Uterus (tissue), 2 donors: ENCODE measurements at regions not wholly inside any gene's neighbourhood (a gene's known extent, or its start where the extent isn't known, plus 50 kb on each side); places are given as distances from the start of the nearest gene placed in this dataset.

ENCODE experiments used
- CTCF ChIP-seq, 4 experiments: fragments of 200-600 bp in 2 of 4; fragments of 450-650 bp in 2 of 4; sonication (generic) in 2 of 4; IDR thresholded peaks; one replicate each; pipeline ENCODE4 v1.5.1; 2016 to 2019; ENCODE audit warnings: antibody characterized with exemption in 4 of 4, mild to moderate bottlenecking in 2 of 4, moderate library complexity in 1 of 4
- POLR2A ChIP-seq, 2 donors: fragments of 450-650 bp; IDR thresholded peaks; one replicate each; pipeline ENCODE4 v1.6.1; 2016; ENCODE audit warnings: antibody characterized with exemption in 2 of 2, mild to moderate bottlenecking in 1 of 2, moderate library complexity in 1 of 2

GRCh38 chr14:36373982-36374673, 53.7 kb upstream of the MBIP start:
- TF ChIP-seq POLR2A (IDR thresholded peaks at IDR 0.05) (no peak), CTCF (IDR thresholded peaks at IDR 0.05) (peak; percentile 23 to 40 (median 30))
